ENCODE measurements at regions not wholly inside any gene's neighbourhood (a gene's known extent, or its start where the extent isn't known, plus 50 kb on each side); places are given as distances from the start of the nearest gene placed in this dataset.

DNA sequence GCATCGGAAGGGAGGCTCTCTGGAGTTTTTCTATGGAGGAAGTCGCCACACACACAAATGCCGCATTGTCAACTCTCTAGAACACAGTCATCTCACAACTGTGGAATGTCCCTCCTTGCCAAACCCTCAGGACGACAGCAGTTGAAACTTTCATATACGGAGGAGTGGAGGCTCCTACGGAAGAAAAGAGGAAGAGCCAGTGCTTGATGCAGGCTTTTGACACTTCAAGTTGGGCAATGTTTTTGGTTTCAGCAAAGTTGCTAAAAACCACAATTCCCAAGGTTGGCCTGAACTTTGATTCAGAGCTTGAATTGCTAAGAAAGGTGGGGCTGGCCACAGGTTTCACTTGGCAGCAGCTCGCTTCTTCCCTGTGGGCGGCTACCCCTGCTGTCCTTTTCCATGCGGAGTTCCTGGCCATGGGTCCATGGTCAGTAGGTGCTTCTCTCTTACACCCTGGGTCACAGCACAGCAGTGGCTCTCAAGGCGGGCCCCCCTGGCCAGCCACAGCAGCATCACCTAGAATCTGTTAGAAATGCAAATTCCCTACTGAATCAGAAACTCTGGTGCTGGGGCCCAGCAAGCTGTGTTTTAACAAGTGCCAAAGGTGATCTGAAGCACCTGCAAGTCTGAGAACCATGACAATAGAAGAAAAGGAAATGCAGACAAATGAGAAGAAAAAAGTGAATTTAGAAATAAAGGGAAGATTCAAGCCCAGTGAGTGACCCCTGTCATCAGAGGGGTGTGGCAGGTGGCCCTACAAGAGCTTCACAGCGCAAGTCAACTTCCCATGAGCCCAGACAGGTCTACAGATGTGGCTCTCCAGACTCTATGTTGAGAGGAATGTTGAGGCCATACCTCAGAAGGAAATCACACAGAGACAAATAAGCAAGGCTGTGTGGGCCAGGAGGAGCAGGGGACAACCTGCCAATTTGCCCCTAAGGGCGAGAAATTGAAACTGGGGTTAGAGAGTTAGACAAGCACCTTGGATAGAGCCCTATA is 856.4 kb downstream of the RNF144A start:
- no peak for DNase-seq (ENCODE audit: low read depth)
- H3K4me3 ChIP-seq (ENCODE audit: low read depth, low read length), result no peak overlapping the region
- no peak for TF ChIP-seq CTCF (IDR thresholded peaks at IDR 0.05; ENCODE audit: control insufficient read depth, extremely low read depth, insufficient read depth)

DNA sequence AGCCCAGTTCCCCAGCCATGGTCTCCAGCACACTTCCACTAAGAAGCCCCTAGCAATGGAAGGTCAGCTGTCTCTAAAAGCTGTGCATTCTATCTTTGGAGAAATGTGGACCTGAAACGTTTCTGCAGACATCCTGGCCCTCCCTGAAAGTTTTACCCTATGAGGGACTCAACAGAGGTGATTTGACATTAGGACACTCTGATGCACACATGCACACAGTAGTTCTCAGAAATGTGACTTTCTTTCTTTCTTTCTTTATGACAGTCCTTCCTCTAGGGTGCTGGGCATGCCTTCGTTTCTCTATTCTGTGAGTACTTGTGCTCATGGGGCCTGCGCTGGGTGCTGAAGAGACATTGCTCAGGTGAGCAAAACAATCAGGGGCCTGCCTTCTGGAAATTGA is 857.3 kb downstream of the RNF144A start:
- H3K4me3 ChIP-seq (ENCODE audit: low read depth, low read length), result no peak overlapping the region
- no peak for DNase-seq (ENCODE audit: low read depth)
- no peak for TF ChIP-seq CTCF (IDR thresholded peaks at IDR 0.05; ENCODE audit: control insufficient read depth, extremely low read depth, insufficient read depth)

DNA sequence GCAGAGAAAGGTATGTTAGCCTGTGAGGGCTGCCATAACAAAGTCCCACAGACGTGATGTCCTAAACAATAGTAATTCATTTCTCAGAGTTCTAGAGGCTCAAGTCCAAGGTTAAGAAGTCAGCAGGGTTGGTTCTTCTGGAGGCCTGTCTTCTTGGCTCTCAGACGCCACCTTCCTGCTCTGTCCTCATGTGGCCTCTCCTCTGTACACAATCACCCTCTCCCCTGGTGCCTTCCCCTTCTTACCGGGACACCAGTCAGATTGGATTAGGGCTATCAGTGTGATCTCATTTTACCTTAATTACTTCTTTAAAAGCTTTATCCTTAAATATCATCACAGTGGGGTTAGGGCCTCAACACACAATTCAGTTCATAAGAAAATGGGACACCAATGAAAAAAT is 860.5 kb downstream of the RNF144A start:
- no peak overlapping the region for H3K4me3 ChIP-seq (ENCODE audit: low read depth, low read length)
- no peak for TF ChIP-seq CTCF (IDR thresholded peaks at IDR 0.05; ENCODE audit: control insufficient read depth, extremely low read depth, insufficient read depth)
- DNase-seq (ENCODE audit: low read depth), result no peak

GRCh38 chr2:7780321-7780720 is 863.1 kb downstream of the RNF144A start:
- no peak for DNase-seq (ENCODE audit: low read depth)
- TF ChIP-seq CTCF (IDR thresholded peaks at IDR 0.05; ENCODE audit: control insufficient read depth, extremely low read depth, insufficient read depth), result no peak
- H3K4me3 ChIP-seq (ENCODE audit: low read depth, low read length), result no peak overlapping the region

DNA sequence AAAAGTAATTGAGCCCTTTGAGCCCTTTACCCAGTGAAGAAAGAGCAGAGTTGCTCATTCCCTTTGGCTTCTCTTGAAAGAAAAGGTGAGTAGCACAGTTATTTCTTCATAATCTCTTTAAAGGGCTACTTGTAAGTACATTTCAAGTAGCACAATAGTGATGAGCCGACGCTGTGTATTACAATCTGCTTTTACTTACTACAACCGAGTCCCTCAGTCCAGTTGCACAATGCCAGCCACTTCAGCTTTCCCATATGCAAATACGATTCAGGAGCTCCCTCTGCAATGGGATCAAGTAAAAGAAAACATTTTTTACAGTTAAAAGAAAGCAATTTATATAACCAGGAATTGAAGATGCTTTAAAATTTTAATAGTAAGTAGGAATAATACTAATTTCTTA is 868.5 kb downstream of the RNF144A start:
- TF ChIP-seq CTCF (IDR thresholded peaks at IDR 0.05; ENCODE audit: control insufficient read depth, extremely low read depth, insufficient read depth), result no peak
- no peak for DNase-seq (ENCODE audit: low read depth)
- no peak overlapping the region for H3K4me3 ChIP-seq (ENCODE audit: low read depth, low read length)

DNA sequence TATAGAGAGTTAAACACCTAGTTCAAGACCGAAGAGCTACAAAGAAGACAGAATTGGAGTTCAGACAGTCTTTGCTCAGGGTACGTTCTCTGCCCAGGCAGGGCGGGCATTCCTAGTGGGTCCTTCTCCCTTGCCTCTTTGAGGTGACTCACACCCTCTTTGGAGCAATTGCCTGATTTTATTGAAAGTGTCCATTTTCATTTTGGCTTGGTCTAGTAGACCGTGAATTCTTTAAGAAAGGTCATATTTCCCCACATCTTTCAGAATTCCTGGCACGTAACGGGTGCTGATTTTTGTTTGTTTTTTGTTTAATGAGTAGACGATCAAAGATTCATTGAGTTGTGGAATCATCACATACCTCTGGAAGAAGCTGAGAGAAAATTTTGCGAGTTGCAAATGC is 871.5 kb downstream of the RNF144A start:
- DNase-seq (ENCODE audit: low read depth), result no peak
- H3K4me3 ChIP-seq (ENCODE audit: low read depth, low read length), result no peak overlapping the region
- no peak for TF ChIP-seq CTCF (IDR thresholded peaks at IDR 0.05; ENCODE audit: control insufficient read depth, extremely low read depth, insufficient read depth)
